HEK293T (cell line): ENCODE measurements at regions not wholly inside any gene's neighbourhood (a gene's known extent, or its start where the extent isn't known, plus 50 kb on each side); places are given as distances from the start of the nearest gene placed in this dataset.

Experiments used
- CTCF ChIA-PET: fragments of 350-600 bp; formaldehyde crosslinking; extraction: SDS; loops from one replicate; lab custom pipeline; 2021; ENCODE audit warnings: antibody characterized with exemption, inconsistent platforms; lab: Yijun Ruan, JAX
- POLR2A ChIA-PET: fragments of 350-600 bp; formaldehyde crosslinking; extraction: SDS; loops from one replicate; lab custom pipeline; 2020; ENCODE audit warnings: antibody characterized with exemption, inconsistent platforms; lab: Yijun Ruan, JAX
- DNase-seq: peaks from one replicate; pipeline ENCODE4 v3.0.0; 2012; ENCODE audit warnings: mixed read lengths; ENCODE audit errors: extremely low spot score
- ARNT ChIP-seq: fragments of 450-650 bp; IDR thresholded peaks from 2 replicates; pipeline ENCODE4 v1.6.1; 2017; ENCODE audit warnings: mild to moderate bottlenecking
- BHLHE40 ChIP-seq: fragments of 450-650 bp; IDR thresholded peaks from 2 replicates; pipeline ENCODE4 v1.6.1; 2016; ENCODE audit warnings: mild to moderate bottlenecking, moderate library complexity, borderline replicate concordance
- CTBP1 ChIP-seq: fragments of 450-650 bp; IDR thresholded peaks from 2 replicates; pipeline ENCODE4 v1.6.1; 2016; ENCODE audit warnings: borderline replicate concordance
- ELF4 ChIP-seq: fragments of 450-650 bp; IDR thresholded peaks from 2 replicates; pipeline ENCODE4 v1.6.1; 2017; ENCODE audit warnings: antibody characterized with exemption
- FOXA1 ChIP-seq: fragments of 450-650 bp; IDR thresholded peaks from 2 replicates; pipeline ENCODE4 v1.6.1; 2016; ENCODE audit warnings: mild to moderate bottlenecking
- FOXK2 ChIP-seq: fragments of 450-650 bp; IDR thresholded peaks from 2 replicates; pipeline ENCODE4 v1.6.1; 2016; ENCODE audit warnings: mild to moderate bottlenecking
- FOXM1 ChIP-seq: fragments of 450-650 bp; IDR thresholded peaks from 2 replicates; pipeline ENCODE4 v1.6.1; 2017; ENCODE audit warnings: mild to moderate bottlenecking, borderline replicate concordance
- HDGF ChIP-seq: fragments of 450-650 bp; IDR thresholded peaks from 2 replicates; pipeline ENCODE4 v1.6.1; 2017; ENCODE audit warnings: antibody characterized with exemption, borderline replicate concordance
- L3MBTL2 ChIP-seq: fragments of 450-650 bp; conservative IDR thresholded peaks from 2 replicates; pipeline ENCODE4 v1.6.1; 2016; ENCODE audit warnings: mild to moderate bottlenecking
- LEF1 ChIP-seq: fragments of 450-650 bp; IDR thresholded peaks from 2 replicates; pipeline ENCODE4 v1.6.1; 2017; ENCODE audit warnings: mild to moderate bottlenecking, borderline replicate concordance
- NFRKB ChIP-seq: fragments of 450-650 bp; IDR thresholded peaks from 2 replicates; pipeline ENCODE4 v1.6.1; 2016; ENCODE audit warnings: mild to moderate bottlenecking, moderate library complexity
- PKNOX1 ChIP-seq: fragments of 450-650 bp; IDR thresholded peaks from 2 replicates; pipeline ENCODE4 v1.6.1; 2016
- SP1 ChIP-seq: fragments of 450-650 bp; IDR thresholded peaks from 2 replicates; pipeline ENCODE4 v1.6.1; 2017
- SUZ12 ChIP-seq: fragments of 450-650 bp; IDR thresholded peaks from 2 replicates; pipeline ENCODE4 v1.6.1; 2016; ENCODE audit warnings: mild to moderate bottlenecking
- TARDBP ChIP-seq: fragments of 450-650 bp; IDR thresholded peaks from 2 replicates; pipeline ENCODE4 v1.6.1; 2016
- ZNF384 ChIP-seq: fragments of 450-650 bp; IDR thresholded peaks from 2 replicates; pipeline ENCODE4 v1.6.1; 2016

DNA sequence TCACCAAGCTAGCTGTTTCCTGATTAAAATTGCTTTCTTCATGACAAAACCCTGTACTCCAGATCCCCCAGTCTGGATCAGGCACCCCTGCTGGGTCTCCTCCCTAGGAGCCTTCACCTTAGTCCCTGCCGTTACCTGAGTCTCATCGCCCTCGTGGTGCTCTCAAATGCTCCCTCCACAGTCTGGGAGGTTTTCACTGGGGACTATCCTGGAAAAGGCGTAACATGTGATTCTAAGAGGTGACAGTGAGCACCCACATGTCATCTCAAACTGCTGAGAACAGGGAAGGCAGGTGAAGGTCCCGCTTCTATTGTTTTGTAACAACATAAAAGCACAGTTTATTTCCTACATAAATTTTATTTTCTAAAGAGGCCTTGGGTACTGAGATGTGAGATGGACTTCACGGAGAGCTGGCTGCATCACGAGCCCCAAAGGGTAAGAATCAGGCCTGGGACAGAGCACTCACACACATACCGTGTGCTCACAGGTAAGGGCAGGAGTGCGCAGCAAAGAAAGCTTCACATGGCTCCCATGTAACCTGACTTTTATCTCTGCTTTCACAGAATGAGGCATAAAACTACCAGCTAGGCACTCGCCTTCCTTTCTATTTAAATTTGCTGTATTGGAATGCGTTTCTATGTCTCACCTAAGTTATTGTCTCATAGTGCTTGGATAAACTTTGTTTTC lies 531.5 kb downstream of the RNF144A start:
- ChIA-PET CTCF (no interaction called here), POLR2A (no interaction called here)
- DNase-seq = no peak
- TF ChIP-seq ELF4 (no peak), FOXA1 (no peak), LEF1 (no peak), SUZ12 (no peak), PKNOX1 (no peak), NFRKB (no peak), ARNT (no peak), CTBP1 (no peak), HDGF (no peak), FOXM1 (no peak), L3MBTL2 (no peak), SP1 (no peak), FOXK2 (no peak), ZNF384 (no peak), BHLHE40 (no peak), TARDBP (no peak)

DNA sequence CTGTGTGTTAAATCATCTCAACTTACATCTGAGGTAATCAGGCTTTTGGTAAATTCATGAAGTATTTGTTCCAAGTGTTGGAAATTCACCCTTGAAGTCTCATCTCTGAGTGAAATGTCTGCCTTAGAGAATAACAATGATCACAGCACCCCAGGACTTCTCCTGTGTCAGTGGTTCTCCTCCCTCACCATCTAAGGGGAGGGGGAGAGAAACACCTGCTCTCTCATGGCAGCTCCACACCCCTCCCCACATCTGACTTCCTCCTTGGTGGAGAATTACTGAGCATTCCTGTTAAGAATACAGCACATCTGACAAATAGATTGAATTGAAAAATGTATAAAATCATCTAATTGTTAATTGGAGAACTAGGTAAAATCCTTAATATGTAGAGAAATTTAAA lies 532.1 kb downstream of the RNF144A start:
- ChIA-PET POLR2A (no interaction called here), CTCF (no interaction called here)
- no peak for TF ChIP-seq TARDBP
- TF ChIP-seq CTBP1 = no peak
- no peak for TF ChIP-seq BHLHE40
- no peak for TF ChIP-seq SUZ12
- TF ChIP-seq ELF4 = no peak
- TF ChIP-seq ARNT = no peak
- TF ChIP-seq LEF1 = no peak
- DNase-seq = no peak

DNA sequence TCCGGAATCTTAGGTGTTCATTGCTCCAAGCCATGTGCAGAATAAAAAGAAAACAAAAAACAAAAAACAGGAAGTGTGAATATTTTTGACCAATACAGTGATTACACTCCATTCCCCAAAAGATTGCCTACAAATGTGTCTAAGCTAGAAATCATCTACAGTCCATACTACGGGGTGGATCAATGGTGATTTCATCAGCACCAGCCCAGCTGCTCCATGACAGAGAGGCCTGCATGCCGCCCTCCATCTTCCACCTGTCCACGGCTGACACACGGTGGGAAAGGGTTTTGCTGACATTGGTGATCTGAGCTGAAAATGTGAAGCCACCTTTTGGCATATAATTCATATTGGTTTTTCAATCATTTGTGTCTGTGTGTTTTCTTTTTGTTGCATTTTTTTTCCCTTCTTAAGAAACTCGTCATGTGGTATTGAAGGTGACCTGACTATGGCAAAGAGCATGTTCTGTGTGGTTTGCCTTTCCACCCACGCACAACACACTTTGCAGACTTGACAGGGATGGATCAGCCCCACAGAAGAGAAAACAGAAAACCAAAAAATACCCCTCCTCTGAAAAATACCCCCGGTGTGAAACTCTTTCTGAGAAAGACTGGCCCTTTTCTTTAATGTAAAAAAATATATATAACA lies 533.1 kb downstream of the RNF144A start:
- ChIA-PET CTCF (no interaction called here), POLR2A (no interaction called here)
- no peak for DNase-seq
- no peak for TF ChIP-seq HDGF
- TF ChIP-seq FOXA1 = no peak
- TF ChIP-seq PKNOX1 = no peak
- no peak for TF ChIP-seq ELF4
- no peak for TF ChIP-seq SUZ12
- no peak for TF ChIP-seq LEF1
- no peak for TF ChIP-seq SP1
- no peak for TF ChIP-seq ZNF384
- no peak for TF ChIP-seq CTBP1
- TF ChIP-seq ARNT = no peak
- no peak for TF ChIP-seq TARDBP
- TF ChIP-seq FOXK2 = no peak
- no peak for TF ChIP-seq BHLHE40
- TF ChIP-seq FOXM1 = no peak

GRCh38 chr2:7450833-7451190 lies 533.6 kb downstream of the RNF144A start:
- CTCF ChIA-PET = no interaction called here
- no peak for DNase-seq
- TF ChIP-seq FOXM1 (no peak), PKNOX1 (no peak), TARDBP (no peak), SUZ12 (no peak), SP1 (no peak), BHLHE40 (no peak), HDGF (no peak), L3MBTL2 (no peak), LEF1 (no peak), NFRKB (no peak), ZNF384 (no peak), CTBP1 (no peak), ARNT (no peak), FOXA1 (no peak), ELF4 (no peak), FOXK2 (no peak)
- POLR2A ChIA-PET = no interaction called here

- TF ChIP-seq ZNF384 (no peak), FOXM1 (no peak), LEF1 (no peak), ARNT (no peak), HDGF (no peak), PKNOX1 (no peak), FOXA1 (no peak), NFRKB (no peak), L3MBTL2 (no peak)
- ChIA-PET POLR2A (no interaction called here), CTCF (no interaction called here)
- DNase-seq = no peak
Observed at GRCh38 chr2:7452110-7452876, 535.1 kb downstream of the RNF144A start.
